Femur (tissue), 1 donor: ENCODE measurements at regions not wholly inside any gene's neighbourhood (a gene's known extent, or its start where the extent isn't known, plus 50 kb on each side); places are given as distances from the start of the nearest gene placed in this dataset.

Source experiments
- DNase-seq: peaks from one replicate; pipeline ENCODE4 v3.0.0-alpha.2; 2017

- DNase-seq, result no peak
Measured at GRCh38 chr12:60930151-60930550, 1330.1 kb upstream of the USP15 start.

DNA sequence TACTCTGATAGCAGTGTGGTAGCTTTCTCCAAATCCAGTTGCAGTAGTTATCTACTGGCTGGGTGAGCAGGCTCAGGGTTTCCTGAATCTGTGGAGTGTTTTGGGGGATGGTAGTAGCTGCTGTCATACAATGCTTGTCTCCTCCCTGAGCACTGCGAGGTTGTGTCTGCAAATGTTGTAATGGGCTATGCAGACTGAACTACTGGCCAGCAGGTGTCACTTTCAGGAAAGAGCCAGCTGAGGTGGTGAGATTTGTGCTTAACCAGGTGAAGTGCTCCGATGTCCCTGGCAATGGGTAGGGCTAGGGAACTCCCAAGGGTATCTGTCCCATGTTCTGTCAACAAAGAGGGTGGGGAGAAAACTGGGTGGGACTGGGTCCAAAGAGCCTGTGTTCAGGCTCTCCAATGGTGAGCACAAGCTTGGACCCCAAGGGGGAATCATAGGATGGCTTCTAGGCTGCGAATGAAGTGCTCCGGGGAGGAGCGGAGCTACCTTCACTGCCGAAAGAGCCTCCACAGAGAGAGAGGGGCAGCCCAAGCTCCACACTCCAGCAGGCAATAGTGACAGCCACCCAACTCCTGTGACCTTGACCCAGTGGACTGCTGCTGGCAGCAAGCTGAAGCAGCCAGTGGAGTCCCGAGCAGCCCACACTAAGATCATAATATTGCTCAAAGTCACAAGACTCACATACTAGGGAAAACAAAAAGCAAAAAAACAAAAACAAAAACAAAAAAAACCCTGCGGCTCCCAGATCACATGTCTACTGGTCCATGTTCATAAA, 1324.0 kb upstream of the USP15 start:
- no peak for DNase-seq

GRCh38 chr12:60947533-60947932, 1312.7 kb upstream of the USP15 start:
- no peak for DNase-seq

- DNase-seq, result no peak
Measured at GRCh38 chr12:60967128-60967527, 1293.1 kb upstream of the USP15 start.

DNA sequence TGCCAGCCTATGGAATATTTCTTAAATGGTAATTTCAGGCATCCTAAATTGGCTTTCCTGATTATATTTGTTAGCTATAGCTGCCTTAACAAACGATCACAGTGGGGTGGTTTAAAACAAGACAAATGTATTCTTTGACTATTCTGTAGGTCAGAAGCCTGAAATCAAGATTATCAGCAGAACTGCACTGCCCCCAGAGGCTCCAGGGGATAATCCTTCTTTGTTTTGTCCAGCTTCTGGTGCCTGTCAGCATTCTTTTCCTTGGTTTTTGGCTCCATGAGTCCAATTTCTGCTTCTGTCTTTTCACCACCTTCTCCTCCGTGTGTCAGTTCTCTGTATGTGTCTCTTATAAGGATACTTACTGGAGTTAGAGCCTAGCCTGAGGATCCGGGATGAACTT, 1282.2 kb upstream of the USP15 start:
- no peak for DNase-seq

DNA sequence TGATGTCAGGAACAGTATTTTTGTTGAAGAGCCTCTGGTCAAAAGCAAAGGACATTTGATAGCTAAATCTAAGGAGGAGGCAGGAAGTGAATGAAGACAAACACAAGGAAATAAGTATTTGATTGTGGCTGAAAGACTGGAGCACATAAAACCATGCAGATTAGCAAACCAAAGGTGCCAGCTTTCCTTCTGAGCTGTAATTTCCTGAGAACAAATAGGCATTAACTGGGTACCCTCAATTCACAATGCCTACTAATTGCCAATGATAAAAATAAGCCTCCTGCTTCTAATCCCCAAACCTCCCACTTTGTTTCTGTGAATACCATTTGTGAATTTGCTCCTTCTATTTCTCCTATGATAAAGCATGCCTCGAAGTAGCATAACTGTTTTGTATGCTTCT, 1279.6 kb upstream of the USP15 start:
- DNase-seq, result no peak

DNA sequence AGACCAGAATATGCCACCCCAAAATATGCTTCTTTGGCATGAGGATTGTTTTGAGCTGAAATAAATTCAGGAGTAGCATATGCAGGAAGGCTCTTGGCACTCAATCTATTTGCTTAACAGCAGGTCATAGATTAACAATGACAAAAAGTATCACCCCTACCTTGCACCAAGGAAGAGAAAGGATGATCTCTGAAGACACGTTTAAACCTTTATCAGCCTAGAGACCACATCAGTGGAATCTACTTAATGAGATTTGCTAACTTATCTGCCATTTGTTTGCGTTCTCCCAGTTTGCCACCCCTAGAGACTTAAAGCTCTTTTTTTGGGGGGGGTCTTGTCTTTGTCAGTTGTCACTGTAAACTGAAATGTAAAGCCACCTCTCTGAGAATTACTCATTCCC, 1278.7 kb upstream of the USP15 start:
- DNase-seq, result no peak

GRCh38 chr12:60992087-60992486, 1268.1 kb upstream of the USP15 start:
- DNase-seq, result no peak

GRCh38 chr12:60995256-60995825, 1264.9 kb upstream of the USP15 start:
- no peak for DNase-seq

GRCh38 chr12:60997869-60998378, 1262.3 kb upstream of the USP15 start:
- DNase-seq, result no peak

- no peak for DNase-seq
Measured at GRCh38 chr12:61009192-61009591, 1251.0 kb upstream of the USP15 start.

GRCh38 chr12:61011767-61012423, 1248.3 kb upstream of the USP15 start:
- DNase-seq, result no peak

- DNase-seq, result no peak
Measured at GRCh38 chr12:61018571-61018970, 1241.6 kb upstream of the USP15 start.

- DNase-seq, result no peak
Measured at GRCh38 chr12:61023231-61023630, 1237.0 kb upstream of the USP15 start.

- no peak for DNase-seq
Measured at GRCh38 chr12:61029516-61029915, 1230.7 kb upstream of the USP15 start.

DNA sequence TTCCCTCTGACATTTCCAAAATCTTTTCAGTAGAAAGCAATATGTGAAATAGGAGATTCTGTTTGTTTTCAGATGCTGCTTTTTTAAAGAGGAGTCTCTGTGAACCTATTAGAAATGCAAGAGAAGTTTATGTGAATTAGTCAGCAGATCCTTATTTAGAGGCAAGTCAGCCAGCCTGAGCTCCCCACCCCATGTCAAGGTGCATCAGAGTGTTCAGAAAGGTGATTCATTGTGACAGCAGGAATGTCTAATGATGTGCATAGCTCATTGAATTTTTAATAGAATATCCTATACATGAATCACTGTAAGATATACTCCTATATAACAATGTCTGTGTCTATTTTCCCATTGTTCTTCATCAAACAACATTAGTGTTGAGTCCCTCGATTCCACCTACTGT, 1222.4 kb upstream of the USP15 start:
- no peak for DNase-seq

DNA sequence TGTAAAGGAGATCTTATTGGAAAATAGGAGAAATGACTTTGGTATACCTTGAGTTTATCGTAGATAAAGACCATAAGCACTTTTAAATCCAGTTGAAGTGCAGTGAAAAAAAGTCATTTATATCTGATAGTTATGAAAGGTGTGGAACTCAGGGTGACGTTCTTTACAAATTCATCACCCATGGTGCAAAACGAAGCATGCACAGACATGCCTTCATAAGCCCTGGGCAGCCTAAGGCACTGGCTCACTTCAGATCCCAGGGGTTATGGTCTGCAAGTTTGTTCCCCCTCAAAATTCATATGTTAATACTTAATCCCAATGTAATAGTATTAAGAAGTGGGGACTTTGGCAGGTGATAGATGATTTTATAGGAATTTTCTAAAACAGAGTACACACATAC, 1216.4 kb upstream of the USP15 start:
- no peak for DNase-seq

GRCh38 chr12:61044766-61045165, 1215.4 kb upstream of the USP15 start:
- no peak for DNase-seq

GRCh38 chr12:61070640-61071414, 1189.4 kb upstream of the USP15 start:
- no peak for DNase-seq

- DNase-seq, result no peak
Measured at GRCh38 chr12:61072717-61073116, 1187.5 kb upstream of the USP15 start.

GRCh38 chr12:61095111-61095510, 1165.1 kb upstream of the USP15 start:
- no peak for DNase-seq

GRCh38 chr12:61098031-61098580, 1162.1 kb upstream of the USP15 start:
- no peak for DNase-seq

DNA sequence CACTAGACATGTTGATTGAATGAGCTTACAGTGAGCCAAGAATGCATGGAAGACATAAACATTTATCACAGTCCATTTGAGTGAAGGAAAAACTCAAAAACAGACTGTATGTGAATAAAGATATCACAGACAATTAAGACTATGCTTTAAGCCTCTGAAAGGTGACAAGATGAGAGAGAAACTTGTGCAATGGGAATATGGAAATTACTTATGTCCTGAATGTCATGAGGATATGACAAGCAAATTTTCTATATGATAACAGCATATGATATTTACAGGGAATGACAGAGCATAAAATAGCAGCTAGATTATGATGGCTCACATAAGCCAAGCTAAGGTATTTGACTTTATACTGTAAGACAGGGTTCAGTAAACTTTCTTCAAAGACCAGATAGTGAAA, 1153.1 kb upstream of the USP15 start:
- no peak for DNase-seq
